ENCODE measurements at regions not wholly inside any gene's neighbourhood (a gene's known extent, or its start where the extent isn't known, plus 50 kb on each side); places are given as distances from the start of the nearest gene placed in this dataset.
"Not testable (repeated sequence)": the region's sequence is repeated elsewhere in the genome, so short reads cannot be mapped to it uniquely, and the experiment has no call there.

- no peaks in the 10 kb centered on the region for H3K9me3 ChIP-seq (replicated peaks; ENCODE audit: low read length)
Measured at GRCh38 chr20:51183451-51183850, 160.5 kb upstream of the KCNG1 start.

GRCh38 chr20:51182571-51182970 lies 159.7 kb upstream of the KCNG1 start:
- Histone ChIP-seq H3K4me1 (ENCODE audit: control insufficient read depth, insufficient read depth, low read length) (no peaks in the 10 kb centered on the region), H3K27me3 (ENCODE audit: control insufficient read depth, insufficient read depth, low read length) (peaks cover 71% of the 10 kb centered on the region), H3K36me3 (ENCODE audit: insufficient read depth, low read length) (no peaks in the 10 kb centered on the region), H3K9me3 (replicated peaks; ENCODE audit: low read length) (no peaks in the 10 kb centered on the region), H3K4me2 (ENCODE audit: low read length) (no peak overlapping the region), H3K9ac (ENCODE audit: low read depth, low read length) (no peak overlapping the region), H3K4me3 (ENCODE audit: low read length) (no peak overlapping the region)

More at GRCh38 chr20:51183451-51183850, 160.5 kb upstream of the KCNG1 start:
- no peak overlapping the region for H3K9ac ChIP-seq (ENCODE audit: low read depth, low read length)
- H3K36me3 ChIP-seq (ENCODE audit: insufficient read depth, low read length), result no peaks in the 10 kb centered on the region
- H3K27me3 ChIP-seq (ENCODE audit: control insufficient read depth, insufficient read depth, low read length), result peaks cover 69% of the 10 kb centered on the region
- no peak overlapping the region for H3K4me2 ChIP-seq (ENCODE audit: low read length)
- H3K4me3 ChIP-seq (ENCODE audit: low read length), result no peak overlapping the region
- H3K4me1 ChIP-seq (ENCODE audit: control insufficient read depth, insufficient read depth, low read length), result no peaks in the 10 kb centered on the region

GRCh38 chr20:51178153-51178552 lies 155.2 kb upstream of the KCNG1 start:
- Histone ChIP-seq H3K4me3 (ENCODE audit: low read length) (no peak overlapping the region), H3K9ac (ENCODE audit: low read depth, low read length) (no peak overlapping the region), H3K4me1 (ENCODE audit: control insufficient read depth, insufficient read depth, low read length) (no peaks in the 10 kb centered on the region), H3K4me2 (ENCODE audit: low read length) (no peak overlapping the region), H3K36me3 (ENCODE audit: insufficient read depth, low read length) (no peaks in the 10 kb centered on the region), H3K9me3 (replicated peaks; ENCODE audit: low read length) (no peaks in the 10 kb centered on the region), H3K27me3 (ENCODE audit: control insufficient read depth, insufficient read depth, low read length) (peaks cover 76% of the 10 kb centered on the region)

- no peaks in the 10 kb centered on the region for H3K9me3 ChIP-seq (replicated peaks; ENCODE audit: low read length)
- no peaks in the 10 kb centered on the region for H3K36me3 ChIP-seq (ENCODE audit: insufficient read depth, low read length)
- no peak overlapping the region for H3K4me3 ChIP-seq (ENCODE audit: low read length)
- no peak overlapping the region for H3K9ac ChIP-seq (ENCODE audit: low read depth, low read length)
- no peak overlapping the region for H3K4me2 ChIP-seq (ENCODE audit: low read length)
- H3K4me1 ChIP-seq (ENCODE audit: control insufficient read depth, insufficient read depth, low read length), result no peaks in the 10 kb centered on the region
- H3K27me3 ChIP-seq (ENCODE audit: control insufficient read depth, insufficient read depth, low read length), result peaks cover 78% of the 10 kb centered on the region
Measured at GRCh38 chr20:51176876-51177275, 154.0 kb upstream of the KCNG1 start.

- Histone ChIP-seq H3K4me2 (ENCODE audit: low read length) (no peak overlapping the region), H3K9ac (ENCODE audit: low read depth, low read length) (no peak overlapping the region), H3K9me3 (replicated peaks; ENCODE audit: low read length) (no peaks in the 10 kb centered on the region)
Measured at GRCh38 chr20:51176446-51176845, 153.5 kb upstream of the KCNG1 start.

GRCh38 chr20:51175724-51176123 lies 152.8 kb upstream of the KCNG1 start:
- Histone ChIP-seq H3K9ac (ENCODE audit: low read depth, low read length) (no peak overlapping the region), H3K36me3 (ENCODE audit: insufficient read depth, low read length) (no peaks in the 10 kb centered on the region), H3K9me3 (replicated peaks; ENCODE audit: low read length) (no peaks in the 10 kb centered on the region)

More at GRCh38 chr20:51176446-51176845, 153.5 kb upstream of the KCNG1 start:
- peaks cover 77% of the 10 kb centered on the region for H3K27me3 ChIP-seq (ENCODE audit: control insufficient read depth, insufficient read depth, low read length)
- no peaks in the 10 kb centered on the region for H3K36me3 ChIP-seq (ENCODE audit: insufficient read depth, low read length)
- H3K4me1 ChIP-seq (ENCODE audit: control insufficient read depth, insufficient read depth, low read length), result no peaks in the 10 kb centered on the region
- no peak overlapping the region for H3K4me3 ChIP-seq (ENCODE audit: low read length)

GRCh38 chr20:51175156-51175555 lies 152.2 kb upstream of the KCNG1 start:
- Histone ChIP-seq H3K9ac (ENCODE audit: low read depth, low read length) (no peak overlapping the region), H3K27me3 (ENCODE audit: control insufficient read depth, insufficient read depth, low read length) (peaks cover 68% of the 10 kb centered on the region), H3K36me3 (ENCODE audit: insufficient read depth, low read length) (no peaks in the 10 kb centered on the region), H3K4me3 (ENCODE audit: low read length) (no peak overlapping the region), H3K4me2 (ENCODE audit: low read length) (no peak overlapping the region), H3K4me1 (ENCODE audit: control insufficient read depth, insufficient read depth, low read length) (no peaks in the 10 kb centered on the region), H3K9me3 (replicated peaks; ENCODE audit: low read length) (no peaks in the 10 kb centered on the region)

More at GRCh38 chr20:51175724-51176123, 152.8 kb upstream of the KCNG1 start:
- Histone ChIP-seq H3K4me2 (ENCODE audit: low read length) (no peak overlapping the region), H3K4me3 (ENCODE audit: low read length) (no peak overlapping the region), H3K27me3 (ENCODE audit: control insufficient read depth, insufficient read depth, low read length) (peaks cover 70% of the 10 kb centered on the region), H3K4me1 (ENCODE audit: control insufficient read depth, insufficient read depth, low read length) (no peaks in the 10 kb centered on the region)

- H3K9me3 ChIP-seq (replicated peaks; ENCODE audit: low read length), result no peaks in the 10 kb centered on the region
Measured at GRCh38 chr20:51174536-51174935, 151.6 kb upstream of the KCNG1 start.

GRCh38 chr20:51172558-51173428 lies 149.9 kb upstream of the KCNG1 start:
- no peak overlapping the region for H3K4me3 ChIP-seq (ENCODE audit: low read length)
- no peak overlapping the region for H3K4me2 ChIP-seq (ENCODE audit: low read length)

More at GRCh38 chr20:51174536-51174935, 151.6 kb upstream of the KCNG1 start:
- no peaks in the 10 kb centered on the region for H3K4me1 ChIP-seq (ENCODE audit: control insufficient read depth, insufficient read depth, low read length)
- H3K36me3 ChIP-seq (ENCODE audit: insufficient read depth, low read length), result no peaks in the 10 kb centered on the region
- no peak overlapping the region for H3K9ac ChIP-seq (ENCODE audit: low read depth, low read length)
- H3K4me2 ChIP-seq (ENCODE audit: low read length), result no peak overlapping the region
- H3K27me3 ChIP-seq (ENCODE audit: control insufficient read depth, insufficient read depth, low read length), result peaks cover 68% of the 10 kb centered on the region
- H3K4me3 ChIP-seq (ENCODE audit: low read length), result no peak overlapping the region

GRCh38 chr20:51171141-51171540 lies 148.2 kb upstream of the KCNG1 start:
- Histone ChIP-seq H3K9me3 (replicated peaks; ENCODE audit: low read length) (no peaks in the 10 kb centered on the region), H3K27me3 (ENCODE audit: control insufficient read depth, insufficient read depth, low read length) (peaks cover 58% of the 10 kb centered on the region), H3K9ac (ENCODE audit: low read depth, low read length) (no peak overlapping the region), H3K36me3 (ENCODE audit: insufficient read depth, low read length) (no peaks in the 10 kb centered on the region), H3K4me3 (ENCODE audit: low read length) (no peak overlapping the region), H3K4me2 (ENCODE audit: low read length) (no peak overlapping the region), H3K4me1 (ENCODE audit: control insufficient read depth, insufficient read depth, low read length) (no peaks in the 10 kb centered on the region)

More at GRCh38 chr20:51172558-51173428, 149.9 kb upstream of the KCNG1 start:
- H3K9me3 ChIP-seq (replicated peaks; ENCODE audit: low read length), result no peaks in the 10 kb centered on the region
- peaks cover 65% of the 10 kb centered on the region for H3K27me3 ChIP-seq (ENCODE audit: control insufficient read depth, insufficient read depth, low read length)
- no peak overlapping the region for H3K9ac ChIP-seq (ENCODE audit: low read depth, low read length)
- H3K36me3 ChIP-seq (ENCODE audit: insufficient read depth, low read length), result no peaks in the 10 kb centered on the region
- H3K4me1 ChIP-seq (ENCODE audit: control insufficient read depth, insufficient read depth, low read length), result no peaks in the 10 kb centered on the region

GRCh38 chr20:51169813-51170212 lies 146.9 kb upstream of the KCNG1 start:
- H3K4me1 ChIP-seq (ENCODE audit: control insufficient read depth, insufficient read depth, low read length), result no peaks in the 10 kb centered on the region
- no peak overlapping the region for H3K4me2 ChIP-seq (ENCODE audit: low read length)
- no peak overlapping the region for H3K9ac ChIP-seq (ENCODE audit: low read depth, low read length)
- no peaks in the 10 kb centered on the region for H3K36me3 ChIP-seq (ENCODE audit: insufficient read depth, low read length)
- H3K4me3 ChIP-seq (ENCODE audit: low read length), result no peak overlapping the region
- H3K9me3 ChIP-seq (replicated peaks; ENCODE audit: low read length), result no peaks in the 10 kb centered on the region
- peaks cover 59% of the 10 kb centered on the region for H3K27me3 ChIP-seq (ENCODE audit: control insufficient read depth, insufficient read depth, low read length)

- H3K9ac ChIP-seq (ENCODE audit: low read depth, low read length); H3K9me3 ChIP-seq (replicated peaks; ENCODE audit: low read length); H3K4me3 ChIP-seq (ENCODE audit: low read length); H3K36me3 ChIP-seq (ENCODE audit: insufficient read depth, low read length); H3K4me2 ChIP-seq (ENCODE audit: low read length); H3K4me1 ChIP-seq (ENCODE audit: control insufficient read depth, insufficient read depth, low read length): not testable (repeated sequence)
- peaks cover 56% of the 10 kb centered on the region for H3K27me3 ChIP-seq (ENCODE audit: control insufficient read depth, insufficient read depth, low read length)
Measured at GRCh38 chr20:51167911-51168310, 145.0 kb upstream of the KCNG1 start.

Measured in skeletal muscle satellite cell (primary cell).